ENCODE measurements at regions not wholly inside any gene's neighbourhood (a gene's known extent, or its start where the extent isn't known, plus 50 kb on each side); places are given as distances from the start of the nearest gene placed in this dataset.
"Not testable (repeated sequence)": the region's sequence is repeated elsewhere in the genome, so short reads cannot be mapped to it uniquely, and the experiment has no call there.

GRCh38 chr12:74016324-74016723, 521.3 kb upstream of the ATXN7L3B start:
- not testable (repeated sequence) for DNase-seq

- no peak for DNase-seq
These were observed 518.8 kb upstream of the ATXN7L3B start for GRCh38 chr12:74018849-74019248.

- peak; percentile 33 for DNase-seq
These were observed 515.7 kb upstream of the ATXN7L3B start for GRCh38 chr12:74021937-74022336.

- no peak for DNase-seq
These were observed 506.6 kb upstream of the ATXN7L3B start for GRCh38 chr12:74031045-74031444.

GRCh38 chr12:74033531-74033930, 504.1 kb upstream of the ATXN7L3B start:
- no peak for DNase-seq

GRCh38 chr12:74039138-74039537, 498.5 kb upstream of the ATXN7L3B start:
- DNase-seq = not testable (repeated sequence)

- DNase-seq = no peak
These were observed 494.3 kb upstream of the ATXN7L3B start for GRCh38 chr12:74043343-74043742.

- DNase-seq = no peak
These were observed 488.3 kb upstream of the ATXN7L3B start for GRCh38 chr12:74049348-74049747.

- DNase-seq = no peak
These were observed 485.8 kb upstream of the ATXN7L3B start for GRCh38 chr12:74051848-74052247.

GRCh38 chr12:74066476-74066875, 471.2 kb upstream of the ATXN7L3B start:
- no peak for DNase-seq

GRCh38 chr12:74071182-74071581, 466.5 kb upstream of the ATXN7L3B start:
- no peak for DNase-seq

- no peak for DNase-seq
These were observed 460.7 kb upstream of the ATXN7L3B start for GRCh38 chr12:74076918-74077317.

- DNase-seq = no peak
These were observed 432.2 kb upstream of the ATXN7L3B start for GRCh38 chr12:74105434-74105833.

GRCh38 chr12:74108729-74109128, 428.9 kb upstream of the ATXN7L3B start:
- no peak for DNase-seq

GRCh38 chr12:74111688-74112360, 425.8 kb upstream of the ATXN7L3B start:
- DNase-seq = no peak

- DNase-seq = no peak
These were observed 417.7 kb upstream of the ATXN7L3B start for GRCh38 chr12:74119811-74120362.

GRCh38 chr12:74120644-74121043, 417.0 kb upstream of the ATXN7L3B start:
- no peak for DNase-seq

GRCh38 chr12:74129702-74130101, 407.9 kb upstream of the ATXN7L3B start:
- DNase-seq = no peak

- no peak for DNase-seq
These were observed 393.2 kb upstream of the ATXN7L3B start for GRCh38 chr12:74144396-74144795.

GRCh38 chr12:74145328-74145727, 392.3 kb upstream of the ATXN7L3B start:
- DNase-seq = no peak

GRCh38 chr12:74148849-74149248, 388.8 kb upstream of the ATXN7L3B start:
- no peak for DNase-seq

- no peak for DNase-seq
These were observed 385.3 kb upstream of the ATXN7L3B start for GRCh38 chr12:74152370-74152769.

- DNase-seq = no peak
These were observed 371.5 kb upstream of the ATXN7L3B start for GRCh38 chr12:74166096-74166495.

- DNase-seq = no peak
These were observed 368.0 kb upstream of the ATXN7L3B start for GRCh38 chr12:74169607-74170006.

All from NCI-H2029 treated with DMSO at 0.1 percent for 48 hours (cell line).